GM12864 (cell line): ENCODE measurements at regions not wholly inside any gene's neighbourhood (a gene's known extent, or its start where the extent isn't known, plus 50 kb on each side); places are given as distances from the start of the nearest gene placed in this dataset.

Experiments used
- DNase-seq: peaks from one replicate; pipeline ENCODE4 v3.0.0-alpha.2; 2011; ENCODE audit warnings: low read depth
- H3K4me3 ChIP-seq: 2 replicates; pipeline ENCODE4 v1.5.1; 2011; ENCODE audit warnings: mild to moderate bottlenecking, low read depth, low read length, control low read depth
- CTCF ChIP-seq: IDR thresholded peaks from 2 replicates; pipeline ENCODE4 v1.5.1; 2011; ENCODE audit warnings: low read depth, mild to moderate bottlenecking, moderate library complexity, low read length, control low read depth, inconsistent platforms; ENCODE audit errors: missing control alignments

- DNase-seq = no peak
- TF ChIP-seq CTCF = no peak
- H3K4me3 ChIP-seq = no peak overlapping the region
Observed at GRCh38 chr5:10123254-10123989, 126.3 kb downstream of the ATPSCKMT start.

- no peak for TF ChIP-seq CTCF
- no peak for DNase-seq
- no peak overlapping the region for H3K4me3 ChIP-seq
Observed at GRCh38 chr5:10122076-10122726, 127.5 kb downstream of the ATPSCKMT start.

GRCh38 chr5:10120934-10121333 lies 128.8 kb downstream of the ATPSCKMT start:
- H3K4me3 ChIP-seq = no peak overlapping the region
- TF ChIP-seq CTCF = no peak
- no peak for DNase-seq

- no peak overlapping the region for H3K4me3 ChIP-seq
- no peak for TF ChIP-seq CTCF
- no peak for DNase-seq
Observed at GRCh38 chr5:10118150-10118549, 131.5 kb downstream of the ATPSCKMT start.

- no peak for TF ChIP-seq CTCF
- no peak for DNase-seq
- H3K4me3 ChIP-seq = no peak overlapping the region
Observed at GRCh38 chr5:10116594-10116993, 133.1 kb downstream of the ATPSCKMT start.

GRCh38 chr5:10115669-10116068 lies 134.0 kb downstream of the ATPSCKMT start:
- no peak for DNase-seq
- H3K4me3 ChIP-seq = no peak overlapping the region
- TF ChIP-seq CTCF = no peak

- no peak for DNase-seq
- no peak overlapping the region for H3K4me3 ChIP-seq
- TF ChIP-seq CTCF = peak; percentile 60
Observed at GRCh38 chr5:10111571-10111970, 138.1 kb downstream of the ATPSCKMT start.
